ENCODE measurements at regions not wholly inside any gene's neighbourhood (a gene's known extent, or its start where the extent isn't known, plus 50 kb on each side); places are given as distances from the start of the nearest gene placed in this dataset.

DNA sequence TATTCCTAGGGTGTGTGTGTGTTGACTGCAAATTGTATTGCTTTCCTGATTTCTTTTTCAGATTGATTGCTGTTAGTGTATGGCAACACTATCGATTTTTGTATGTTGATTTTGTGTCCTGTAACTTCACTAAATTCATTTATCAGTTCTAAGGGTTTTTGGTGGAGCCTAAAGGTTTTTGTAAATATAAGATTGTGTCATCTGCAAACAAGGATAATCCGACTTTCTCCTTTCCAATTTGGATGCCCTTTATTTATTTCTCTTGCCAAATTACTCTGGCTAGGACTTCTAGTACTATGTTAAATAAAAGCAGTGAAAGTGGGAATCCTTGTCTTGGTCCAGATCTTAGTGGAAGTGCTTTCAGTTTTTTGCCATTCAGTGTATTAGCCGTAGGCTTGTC is 340.9 kb upstream of the KLF4 start:
- TF ChIP-seq POLR2A (IDR thresholded peaks at IDR 0.05; ENCODE audit: low read depth) (no peak), POLR2AphosphoS5 (IDR thresholded peaks at IDR 0.05) (no peak), EP300 (IDR thresholded peaks at IDR 0.05) (no peak)
- TF ChIP-seq, protein P1, sequence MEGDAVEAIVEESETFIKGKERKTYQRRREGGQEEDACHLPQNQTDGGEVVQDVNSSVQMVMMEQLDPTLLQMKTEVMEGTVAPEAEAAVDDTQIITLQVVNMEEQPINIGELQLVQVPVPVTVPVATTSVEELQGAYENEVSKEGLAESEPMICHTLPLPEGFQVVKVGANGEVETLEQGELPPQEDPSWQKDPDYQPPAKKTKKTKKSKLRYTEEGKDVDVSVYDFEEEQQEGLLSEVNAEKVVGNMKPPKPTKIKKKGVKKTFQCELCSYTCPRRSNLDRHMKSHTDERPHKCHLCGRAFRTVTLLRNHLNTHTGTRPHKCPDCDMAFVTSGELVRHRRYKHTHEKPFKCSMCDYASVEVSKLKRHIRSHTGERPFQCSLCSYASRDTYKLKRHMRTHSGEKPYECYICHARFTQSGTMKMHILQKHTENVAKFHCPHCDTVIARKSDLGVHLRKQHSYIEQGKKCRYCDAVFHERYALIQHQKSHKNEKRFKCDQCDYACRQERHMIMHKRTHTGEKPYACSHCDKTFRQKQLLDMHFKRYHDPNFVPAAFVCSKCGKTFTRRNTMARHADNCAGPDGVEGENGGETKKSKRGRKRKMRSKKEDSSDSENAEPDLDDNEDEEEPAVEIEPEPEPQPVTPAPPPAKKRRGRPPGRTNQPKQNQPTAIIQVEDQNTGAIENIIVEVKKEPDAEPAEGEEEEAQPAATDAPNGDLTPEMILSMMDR (IDR thresholded peaks at IDR 0.05): no peak
